Lower leg skin (tissue), 4 donors: ENCODE measurements at regions not wholly inside any gene's neighbourhood (a gene's known extent, or its start where the extent isn't known, plus 50 kb on each side); places are given as distances from the start of the nearest gene placed in this dataset.

ENCODE experiments used
- DNase-seq, 2 donors: peaks; one replicate each; pipeline ENCODE4 v3.0.0-alpha.2; 2019; ENCODE audit warnings: low spot score in 2 of 2
- H3K4me3 ChIP-seq: fragments of 200-600 bp; sonication (generic); 2 replicates; pipeline ENCODE4 v1.5.1; 2017; ENCODE audit warnings: mild to moderate bottlenecking, low read depth; ENCODE audit not compliant: poor library complexity, severe bottlenecking
- CTCF ChIP-seq, 3 donors: fragments of 450-650 bp; IDR thresholded peaks; one replicate each; pipeline ENCODE4 v1.5.1; 2016; ENCODE audit warnings: antibody characterized with exemption in 3 of 3, mild to moderate bottlenecking in 3 of 3, moderate library complexity in 2 of 3
- POLR2A ChIP-seq, 2 donors: fragments of 450-650 bp; IDR thresholded peaks; one replicate each; pipeline ENCODE4 v1.6.1; 2016 to 2017; ENCODE audit warnings: antibody characterized with exemption in 2 of 2, mild to moderate bottlenecking in 1 of 2, moderate library complexity in 1 of 2
- WGBS, 2 donors: methylation state at CpG; one replicate each; pipeline ENCODE4 v1.1.5; 2018; 5-methylcytosine and 5-hydroxymethylcytosine counted together
- intact Hi-C: fragments of 100-400 bp; cut with DNase I; formaldehyde crosslinking; loops from one replicate; pipeline ENCODE4 v1.15.0; 2023; ENCODE audit warnings: low total_unique reads

DNA sequence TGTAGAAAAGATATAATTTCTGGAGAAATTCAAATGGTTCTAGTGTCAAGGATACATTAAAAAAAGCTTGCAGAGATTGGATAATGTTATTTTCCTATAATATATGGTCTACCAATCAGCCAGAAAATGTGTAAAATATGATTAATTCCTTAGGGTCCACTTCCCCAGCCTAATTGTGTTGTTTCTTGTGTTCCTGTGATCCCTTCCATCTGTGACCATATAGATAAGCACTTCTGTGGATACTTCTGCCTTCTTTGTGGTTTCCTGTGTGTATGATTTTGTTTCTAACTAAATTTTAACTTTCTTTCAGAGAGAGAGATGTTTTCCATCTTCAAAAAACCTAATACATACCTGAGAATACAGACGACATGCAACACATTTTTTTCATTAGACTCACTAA is 367.1 kb upstream of the PIK3C3 start:
- TF ChIP-seq POLR2A (IDR thresholded peaks at IDR 0.05) (no peak), CTCF (IDR thresholded peaks at IDR 0.05) (no peak)
- intact Hi-C loops = no loop called here
- 38 to 54% methylated on average over 1 of the region's 1 CpG for WGBS, 2 donors
- no peak for DNase-seq
- no peak overlapping the region for H3K4me3 ChIP-seq

DNA sequence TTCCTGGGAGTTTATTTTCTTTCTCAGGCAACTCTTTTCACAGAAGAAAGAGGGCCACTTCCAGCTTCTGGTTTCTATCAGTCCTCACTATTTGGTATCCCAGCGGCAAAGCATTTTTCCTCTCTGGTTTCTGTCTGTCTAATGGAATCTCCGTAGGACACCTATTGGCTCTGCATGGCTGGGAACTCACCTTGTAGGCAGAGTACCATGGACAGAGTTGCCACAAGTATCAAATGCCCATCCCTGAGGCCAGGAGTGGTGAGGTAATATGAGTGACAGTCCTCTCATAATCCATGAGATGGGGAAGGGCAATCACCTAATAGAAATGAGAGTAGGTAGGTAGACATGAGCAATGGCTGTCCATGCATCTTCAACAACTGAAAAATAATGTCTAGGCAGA is 369.5 kb upstream of the PIK3C3 start:
- DNase-seq = no peak
- intact Hi-C loops = no loop called here
- 85 to 88% methylated on average over 2 of the region's 2 CpGs for WGBS, 2 donors
- TF ChIP-seq POLR2A (IDR thresholded peaks at IDR 0.05) (no peak), CTCF (IDR thresholded peaks at IDR 0.05) (no peak)
- no peak overlapping the region for H3K4me3 ChIP-seq

DNA sequence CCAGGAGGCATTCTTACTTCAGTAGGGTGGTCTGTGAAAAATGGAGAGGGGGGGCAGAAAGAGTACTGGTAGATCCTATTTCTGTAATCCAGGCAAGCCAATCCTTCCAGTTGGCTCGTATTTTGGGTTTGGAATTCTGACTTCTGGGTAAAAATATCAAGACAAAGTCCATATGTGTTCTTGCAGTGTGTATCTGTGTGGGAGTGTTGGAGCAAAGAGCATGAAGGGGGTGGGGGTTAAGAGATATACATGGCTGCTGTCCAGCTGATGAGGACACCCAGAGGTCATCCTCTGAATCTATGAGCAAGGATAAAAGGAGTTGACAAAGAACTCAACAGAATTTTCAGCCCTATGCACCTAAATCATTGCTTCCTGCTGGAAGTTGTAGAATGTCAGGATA is 375.8 kb upstream of the PIK3C3 start:
- no peak for DNase-seq
- intact Hi-C loops = no loop called here
- WGBS, 2 donors = 46 to 75% methylated on average over 1 of the region's 1 CpG

DNA sequence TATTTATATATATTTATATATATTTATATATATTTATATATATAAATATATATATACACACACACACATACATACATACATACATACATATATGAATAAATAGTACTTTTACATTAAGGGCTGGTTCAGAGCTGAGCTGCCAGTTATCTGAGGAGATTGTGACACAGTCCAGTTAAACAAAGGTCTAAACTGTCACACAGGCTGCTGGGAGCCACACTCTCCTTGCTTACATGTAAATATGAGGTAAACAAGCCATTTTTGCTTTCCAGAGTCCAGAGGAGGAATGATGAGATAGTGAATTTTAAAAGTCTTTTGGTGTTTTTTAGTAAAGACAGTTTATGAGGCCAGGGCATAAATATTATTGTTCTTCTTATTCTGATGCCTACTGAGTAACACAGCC is 377.5 kb upstream of the PIK3C3 start:
- intact Hi-C loops = no loop called here
- DNase-seq = no peak
- H3K4me3 ChIP-seq = no peak overlapping the region
- no peak for TF ChIP-seq POLR2A (IDR thresholded peaks at IDR 0.05)
- no peak for TF ChIP-seq CTCF (IDR thresholded peaks at IDR 0.05)

More for the DNA sequence above, 375.8 kb upstream of the PIK3C3 start:
- no peak overlapping the region for H3K4me3 ChIP-seq
- no peak for TF ChIP-seq CTCF (IDR thresholded peaks at IDR 0.05)
- TF ChIP-seq POLR2A (IDR thresholded peaks at IDR 0.05) = no peak

GRCh38 chr18:41576643-41577042 is 378.4 kb upstream of the PIK3C3 start:
- 57 to 62% methylated on average over 3 of the region's 3 CpGs for WGBS, 2 donors
- intact Hi-C loops = no loop called here
- TF ChIP-seq POLR2A (IDR thresholded peaks at IDR 0.05) (no peak), CTCF (IDR thresholded peaks at IDR 0.05) (no peak)
- no peak for DNase-seq
- no peak overlapping the region for H3K4me3 ChIP-seq

- intact Hi-C loops = no loop called here
- no peak for DNase-seq
- TF ChIP-seq POLR2A (IDR thresholded peaks at IDR 0.05) = no peak
- WGBS, 2 donors = 73 to 77% methylated on average over 1 of the region's 1 CpG
- no peak overlapping the region for H3K4me3 ChIP-seq
Observed at GRCh38 chr18:41569867-41570266, 385.2 kb upstream of the PIK3C3 start.
